ENCODE measurements at regions not wholly inside any gene's neighbourhood (a gene's known extent, or its start where the extent isn't known, plus 50 kb on each side); places are given as distances from the start of the nearest gene placed in this dataset.

DNA sequence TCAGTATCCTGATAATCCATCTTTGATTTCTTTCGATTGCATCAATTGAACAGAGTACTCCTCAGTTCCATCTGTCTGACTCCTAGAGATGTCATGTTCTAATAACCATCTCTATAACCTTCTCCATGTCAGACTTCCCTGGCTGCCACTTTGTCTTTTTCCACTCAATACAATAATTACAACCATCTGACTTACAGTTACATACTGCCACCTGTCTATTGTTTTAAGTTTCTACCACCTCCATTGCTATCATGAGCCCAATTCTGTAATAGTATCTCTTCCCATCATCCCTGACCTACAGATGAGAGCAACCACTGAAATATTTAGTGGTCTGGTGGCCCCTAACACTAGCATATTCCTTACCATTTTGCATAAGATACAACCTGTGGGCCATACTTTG, 439.2 kb upstream of the FAM47C start:
- no peak for DNase-seq
- H3K9me3 ChIP-seq = no peaks in the 10 kb centered on the region
- H3K4me1 ChIP-seq = no peaks in the 10 kb centered on the region
- intact Hi-C loops (cut with DNase I; ENCODE audit: low total_unique reads) = no loop called here
- H3K27ac ChIP-seq = no peak overlapping the region
- no peak overlapping the region for H3K4me3 ChIP-seq
- no peaks in the 10 kb centered on the region for H3K36me3 ChIP-seq
- H3K27me3 ChIP-seq = no peaks in the 10 kb centered on the region
- WGBS, 5 donors = 67 to 96% (median 85%) methylated on average over 1 of the region's 1 CpG
- TF ChIP-seq POLR2AphosphoS5 (IDR thresholded peaks at IDR 0.05) (no peak), CTCF (IDR thresholded peaks at IDR 0.05) (no peak), EP300 (IDR thresholded peaks at IDR 0.05) (no peak), POLR2A (IDR thresholded peaks at IDR 0.05) (no peak)

GRCh38 chrX:36573720-36574119, 434.4 kb upstream of the FAM47C start:
- Histone ChIP-seq H3K4me3 (no peak overlapping the region), H3K36me3 (no peaks in the 10 kb centered on the region), H3K27me3 (no peaks in the 10 kb centered on the region), H3K9me3 (no peaks in the 10 kb centered on the region), H3K27ac (no peak overlapping the region), H3K4me1 (no peaks in the 10 kb centered on the region)
- DNase-seq = no peak
- intact Hi-C loops (cut with DNase I; ENCODE audit: low total_unique reads) = no loop called here
- TF ChIP-seq CTCF (IDR thresholded peaks at IDR 0.05) (no peak), POLR2AphosphoS5 (IDR thresholded peaks at IDR 0.05) (no peak), POLR2A (IDR thresholded peaks at IDR 0.05) (no peak), EP300 (IDR thresholded peaks at IDR 0.05) (no peak)
- 22 to 51% (median 30%) methylated on average over 2 of the region's 2 CpGs for WGBS, 5 donors

GRCh38 chrX:36575670-36576069, 432.5 kb upstream of the FAM47C start:
- WGBS, 5 donors = 63 to 80% (median 68%) methylated on average over 3 of the region's 3 CpGs
- H3K27ac ChIP-seq = no peak overlapping the region
- no peaks in the 10 kb centered on the region for H3K9me3 ChIP-seq
- intact Hi-C loops (cut with DNase I; ENCODE audit: low total_unique reads) = no loop called here
- no peak overlapping the region for H3K4me3 ChIP-seq
- no peak for DNase-seq
- no peaks in the 10 kb centered on the region for H3K27me3 ChIP-seq
- TF ChIP-seq CTCF (IDR thresholded peaks at IDR 0.05) (no peak), POLR2AphosphoS5 (IDR thresholded peaks at IDR 0.05) (no peak), EP300 (IDR thresholded peaks at IDR 0.05) (no peak), POLR2A (IDR thresholded peaks at IDR 0.05) (no peak)
- no peaks in the 10 kb centered on the region for H3K36me3 ChIP-seq
- H3K4me1 ChIP-seq = no peaks in the 10 kb centered on the region

DNA sequence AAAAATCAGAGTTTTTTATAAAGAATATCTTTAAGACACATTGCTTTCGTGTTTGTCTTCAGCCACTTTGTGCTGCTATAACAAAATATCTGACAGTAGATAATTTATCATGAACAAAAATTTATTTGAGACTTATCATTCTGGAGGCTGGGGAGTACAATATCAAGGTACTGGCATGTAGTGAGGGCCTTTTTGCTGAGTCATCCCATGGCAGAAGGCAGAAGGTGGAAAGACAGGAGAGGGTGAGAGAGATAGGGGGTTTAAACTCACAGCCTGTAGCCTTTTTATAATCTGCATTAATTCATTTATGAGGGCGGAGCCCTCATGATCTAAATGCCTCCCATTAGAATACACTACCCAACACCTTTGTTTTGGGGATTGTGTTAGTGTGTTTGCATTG, 431.2 kb upstream of the FAM47C start:
- DNase-seq = no peak
- intact Hi-C loops (cut with DNase I; ENCODE audit: low total_unique reads) = no loop called here
- Histone ChIP-seq H3K27ac (no peak overlapping the region), H3K9me3 (no peaks in the 10 kb centered on the region), H3K4me1 (no peaks in the 10 kb centered on the region), H3K36me3 (no peaks in the 10 kb centered on the region), H3K4me3 (no peak overlapping the region), H3K27me3 (no peaks in the 10 kb centered on the region)
- WGBS, 5 donors = 54 to 83% (median 77%) methylated on average over 2 of the region's 2 CpGs
- TF ChIP-seq POLR2A (IDR thresholded peaks at IDR 0.05) = no peak
- no peak for TF ChIP-seq CTCF (IDR thresholded peaks at IDR 0.05)

- H3K27me3 ChIP-seq = no peaks in the 10 kb centered on the region
- no peaks in the 10 kb centered on the region for H3K9me3 ChIP-seq
- H3K4me1 ChIP-seq = no peaks in the 10 kb centered on the region
- H3K27ac ChIP-seq = no peak overlapping the region
- WGBS, 5 donors = 71 to 85% (median 77%) methylated on average over 4 of the region's 4 CpGs
- TF ChIP-seq POLR2A (IDR thresholded peaks at IDR 0.05) (no peak), EP300 (IDR thresholded peaks at IDR 0.05) (no peak), POLR2AphosphoS5 (IDR thresholded peaks at IDR 0.05) (no peak), CTCF (IDR thresholded peaks at IDR 0.05) (no peak)
- no peak for DNase-seq
- no peaks in the 10 kb centered on the region for H3K36me3 ChIP-seq
- intact Hi-C loops (cut with DNase I; ENCODE audit: low total_unique reads) = no loop called here
- no peak overlapping the region for H3K4me3 ChIP-seq
These were observed 427.1 kb upstream of the FAM47C start for GRCh38 chrX:36581030-36581429.
